ELF-1 (cell line): ENCODE measurements at regions not wholly inside any gene's neighbourhood (a gene's known extent, or its start where the extent isn't known, plus 50 kb on each side); places are given as distances from the start of the nearest gene placed in this dataset.

Experiments used
- DNase-seq: peaks from one replicate; pipeline ENCODE4 v3.0.0-alpha.2; 2016; ENCODE audit warnings: low read depth, low spot score

DNA sequence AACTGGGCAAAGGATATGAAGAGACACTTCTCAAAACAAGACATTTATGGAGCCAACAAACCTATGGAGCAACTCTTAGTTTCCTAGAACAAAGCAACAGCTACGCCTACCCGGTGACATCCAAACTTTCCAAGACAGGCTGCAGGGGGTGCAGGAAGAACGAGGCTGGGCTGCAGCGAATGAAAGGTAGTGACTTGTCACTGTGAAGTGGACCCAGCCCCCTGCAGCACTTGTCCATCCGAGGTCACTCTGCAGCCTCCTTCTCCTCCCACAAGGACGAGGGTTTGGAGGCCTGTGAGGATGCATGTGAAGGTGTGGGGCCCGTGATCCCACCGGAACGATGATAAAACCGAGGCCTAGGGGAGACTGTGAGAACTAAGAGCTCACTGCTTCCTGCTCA lies 192.6 kb upstream of the RPL38 start:
- DNase-seq = no peak

DNA sequence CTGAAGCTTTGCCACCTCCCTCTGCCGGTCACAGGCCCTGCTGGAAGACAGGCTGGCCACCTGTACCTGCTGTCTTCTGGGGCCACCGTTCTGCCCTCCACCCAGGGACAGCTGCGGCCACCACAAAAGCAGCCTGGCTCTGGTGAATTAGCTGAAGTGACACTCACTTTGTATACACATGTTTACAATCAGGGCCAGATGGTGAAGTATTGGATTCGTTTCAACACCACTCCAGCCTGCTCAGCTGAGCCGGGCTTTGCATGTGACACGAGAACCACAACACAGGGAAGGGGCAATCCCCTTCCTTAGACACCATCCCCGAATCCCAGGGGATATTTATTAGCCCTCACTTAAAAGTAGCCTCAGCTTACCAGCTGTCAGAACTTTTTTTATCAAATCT lies 191.5 kb upstream of the RPL38 start:
- DNase-seq = no peak

DNA sequence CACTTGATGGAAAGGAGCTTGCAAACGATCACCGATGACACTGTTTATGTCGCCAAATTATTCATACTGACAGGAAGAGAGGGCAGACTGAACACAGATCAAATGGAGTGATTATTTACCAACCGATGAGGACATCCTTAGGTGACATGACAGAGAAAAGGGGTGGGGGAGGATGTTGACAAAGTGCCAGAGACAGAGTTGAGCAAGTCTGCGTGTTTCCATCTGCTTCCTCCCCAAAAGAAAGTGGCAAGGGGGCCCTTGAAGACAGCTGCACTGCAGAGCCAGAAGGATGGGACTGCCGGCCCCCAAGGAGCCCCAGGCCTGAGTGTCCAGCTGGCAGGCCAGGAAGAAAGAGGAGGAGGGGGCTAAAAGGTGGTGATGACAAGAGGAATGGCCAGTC lies 191.0 kb upstream of the RPL38 start:
- no peak for DNase-seq

DNA sequence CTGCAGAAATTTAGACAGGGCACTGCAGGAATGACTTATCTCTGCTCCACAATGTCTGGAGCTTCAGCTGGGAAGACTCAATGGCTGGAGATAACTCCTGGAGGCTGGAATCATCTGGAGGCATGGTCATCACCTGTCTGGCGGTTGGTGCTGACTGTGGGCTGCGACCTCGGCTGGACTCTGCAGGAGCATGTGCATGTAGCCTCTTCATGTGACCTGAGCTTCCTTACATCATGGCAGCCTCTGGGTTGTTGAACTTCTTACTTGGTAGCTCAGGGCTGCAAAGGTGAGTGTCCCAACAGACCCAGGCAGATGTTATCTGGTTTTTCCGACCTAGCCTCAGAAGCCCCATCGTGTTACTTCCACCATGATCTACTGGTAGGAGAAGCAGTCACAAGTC lies 188.2 kb upstream of the RPL38 start:
- DNase-seq = no peak

DNA sequence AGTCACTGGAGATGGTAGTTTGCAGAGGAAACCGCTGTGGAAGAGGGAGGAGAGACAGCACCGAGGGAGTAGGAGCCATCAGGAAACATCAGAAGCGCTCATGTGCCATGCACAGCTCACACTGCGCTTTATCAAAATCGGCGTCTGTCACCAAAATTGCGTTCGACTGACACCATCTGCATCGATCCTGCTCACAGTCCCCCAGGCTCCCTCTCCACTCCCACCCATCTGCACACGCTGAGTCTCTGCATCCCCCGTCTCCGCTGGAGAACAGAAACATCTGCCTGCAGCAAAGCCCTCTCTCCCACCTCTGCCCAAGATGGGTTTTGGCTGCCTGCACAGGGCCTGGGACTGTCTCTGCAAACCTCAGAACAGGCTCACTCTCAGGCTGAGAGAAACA lies 187.5 kb upstream of the RPL38 start:
- DNase-seq = no peak

DNA sequence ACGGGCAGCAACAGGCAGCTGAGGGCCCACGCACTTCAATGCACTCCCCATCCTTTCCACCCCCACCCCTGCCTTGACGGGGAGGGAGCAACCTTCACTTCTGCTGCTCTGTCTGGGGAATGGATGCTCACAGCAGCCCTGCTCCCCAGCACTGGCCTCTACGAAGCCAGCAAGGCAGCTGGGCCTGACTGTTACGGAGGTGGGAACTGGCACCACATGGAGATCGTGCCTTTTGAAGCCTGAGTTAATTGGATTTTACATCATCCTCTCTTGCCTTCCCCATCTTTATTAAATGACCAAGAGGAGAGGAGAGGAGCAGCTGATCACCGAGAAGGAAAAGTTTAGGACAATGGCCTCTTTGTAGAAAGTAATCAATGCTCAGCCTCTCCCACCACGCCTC lies 187.0 kb upstream of the RPL38 start:
- no peak for DNase-seq

DNA sequence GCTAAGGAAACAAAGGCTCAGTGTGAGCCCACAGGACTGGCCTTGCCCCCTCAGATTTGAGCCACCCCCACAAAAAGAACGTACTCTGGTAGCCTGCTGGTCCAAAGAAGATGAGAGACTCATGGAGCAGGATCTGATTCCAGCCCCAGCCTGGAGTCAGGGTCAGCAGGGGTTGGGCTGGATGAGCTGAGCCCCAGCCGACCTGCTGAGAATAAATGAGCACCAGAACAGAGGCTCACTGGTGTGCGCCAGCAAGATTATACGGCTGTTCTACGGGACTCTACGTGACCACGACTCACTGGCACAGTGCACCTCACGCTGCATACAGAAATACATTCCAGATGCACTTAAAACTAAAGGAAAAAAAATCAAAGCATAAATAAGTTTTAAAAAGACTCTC lies 186.0 kb upstream of the RPL38 start:
- DNase-seq = no peak

DNA sequence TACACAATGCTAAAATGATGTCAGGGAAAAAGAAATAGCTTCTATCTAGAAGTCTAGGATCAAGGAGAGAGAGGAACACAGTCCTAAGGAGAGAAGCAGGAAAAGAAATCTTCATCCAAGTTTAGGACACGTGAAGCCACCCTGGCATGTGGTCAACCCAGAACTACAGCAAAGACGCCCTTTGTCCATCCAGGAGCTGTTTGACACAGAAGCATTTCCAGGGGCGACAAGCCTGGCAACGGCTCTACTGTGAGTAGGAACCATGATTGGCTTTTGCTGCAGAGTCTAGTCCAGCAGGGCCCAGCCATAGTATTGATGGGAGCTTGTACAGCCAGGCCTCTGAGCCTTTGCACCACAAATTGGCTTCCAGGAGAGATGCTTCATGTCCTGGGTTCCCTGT lies 185.4 kb upstream of the RPL38 start:
- DNase-seq = no peak

DNA sequence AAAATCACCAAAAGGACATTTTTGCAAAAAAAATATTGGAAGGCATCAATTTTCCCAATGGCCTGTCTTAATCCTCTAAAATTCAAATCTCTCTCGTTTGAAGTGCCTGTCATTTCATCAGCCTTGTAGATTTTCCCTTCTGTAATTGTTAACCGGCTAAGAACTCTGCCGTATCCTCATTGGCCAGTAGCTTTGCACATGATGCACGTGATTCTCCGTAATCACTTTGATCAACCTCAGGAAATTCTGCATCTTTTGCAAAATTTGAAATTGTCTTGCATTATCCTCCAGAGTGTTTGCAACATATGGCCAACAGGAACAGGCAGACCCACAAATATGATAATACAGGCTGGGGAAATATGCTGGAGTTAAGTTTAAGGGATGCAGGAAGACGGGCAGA lies 184.2 kb upstream of the RPL38 start:
- DNase-seq = no peak

DNA sequence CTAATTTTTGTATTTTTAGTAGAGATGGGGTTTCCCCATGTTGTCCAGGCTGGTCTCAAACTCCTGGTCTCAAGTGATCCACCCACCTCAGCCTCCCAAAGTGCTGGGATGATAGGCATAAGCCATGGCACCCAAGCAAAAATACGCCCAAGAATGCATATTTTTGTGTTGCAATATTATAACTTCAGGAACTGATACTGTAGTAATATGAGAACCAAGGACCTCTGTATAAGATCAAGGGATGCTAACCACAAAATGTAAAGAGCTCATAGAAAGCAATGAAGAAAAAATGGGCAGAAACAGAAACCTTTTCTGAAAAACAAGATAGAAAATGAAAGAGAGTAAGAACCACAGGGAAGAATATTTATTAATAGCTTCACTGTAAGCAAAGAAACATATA lies 183.6 kb upstream of the RPL38 start:
- no peak for DNase-seq

DNA sequence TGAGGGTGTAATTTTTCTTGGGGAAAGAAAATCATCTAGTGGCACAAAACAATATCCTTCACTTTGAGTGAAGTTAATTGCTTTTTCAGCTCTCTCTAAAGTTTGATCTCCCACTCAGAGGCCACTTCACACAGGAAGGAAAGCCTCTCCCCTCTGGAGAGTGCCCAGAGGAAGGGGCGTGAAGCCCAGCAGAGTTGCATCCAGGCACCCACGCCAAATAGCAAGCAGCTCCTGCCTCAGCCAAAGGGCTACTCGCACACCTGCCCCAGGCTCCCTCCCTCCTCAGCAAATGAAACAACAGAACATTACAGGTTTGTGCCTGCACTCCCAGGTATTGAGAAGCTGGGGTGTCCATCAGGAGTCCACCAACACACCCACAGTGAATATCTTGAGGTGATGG lies 183.0 kb upstream of the RPL38 start:
- DNase-seq = no peak

DNA sequence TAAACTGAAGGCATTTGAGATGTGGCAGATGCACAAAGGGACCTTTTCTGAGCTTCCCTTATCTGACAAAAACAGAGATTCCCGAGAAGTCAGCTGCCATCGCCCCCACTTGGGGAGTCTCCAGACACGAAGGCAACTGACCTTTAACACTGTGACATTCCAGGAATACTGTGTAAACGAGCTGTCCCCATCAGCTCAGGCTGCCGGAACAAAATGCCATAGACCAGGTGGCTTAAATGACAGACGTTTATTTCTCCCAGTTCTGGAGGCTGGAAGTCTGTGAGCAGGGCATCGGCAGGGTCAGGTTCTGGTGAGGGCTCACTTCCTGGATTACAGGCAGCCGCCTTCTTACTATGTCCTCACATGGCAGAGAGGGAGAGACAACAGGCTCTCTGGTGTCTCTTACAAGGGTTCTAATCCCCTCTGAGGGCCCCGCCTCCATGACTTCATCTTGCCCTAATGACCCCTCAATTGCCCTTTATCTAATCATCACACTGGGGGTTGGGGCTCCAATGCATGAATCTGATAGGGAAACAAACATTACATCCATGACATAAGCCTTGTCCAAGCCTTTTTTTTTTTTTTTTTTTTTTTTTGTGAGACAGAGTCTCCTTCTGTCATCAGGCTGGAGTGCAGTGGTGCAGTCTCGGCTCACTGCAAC lies 178.5 kb upstream of the RPL38 start:
- peak; percentile 75 for DNase-seq

DNA sequence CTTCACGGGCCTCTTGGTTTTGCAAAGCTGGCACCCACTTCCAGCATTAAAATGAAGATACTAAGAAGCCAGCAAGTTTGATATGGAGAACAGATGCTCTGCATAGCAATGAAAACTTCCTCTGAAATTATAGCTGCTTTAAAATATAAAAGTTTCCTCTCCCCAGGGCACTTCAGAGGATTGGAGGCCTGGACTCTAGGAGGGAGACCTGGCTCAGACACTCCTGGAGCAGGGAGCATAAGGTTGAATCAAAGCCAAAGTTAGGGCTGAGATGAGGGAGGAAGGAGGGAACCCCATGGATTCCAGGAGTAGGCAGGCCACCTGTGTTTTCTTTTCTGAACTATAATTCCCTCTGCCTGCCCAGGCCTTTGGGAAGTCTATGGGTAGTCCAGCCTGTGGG lies 176.0 kb upstream of the RPL38 start:
- DNase-seq = no peak

DNA sequence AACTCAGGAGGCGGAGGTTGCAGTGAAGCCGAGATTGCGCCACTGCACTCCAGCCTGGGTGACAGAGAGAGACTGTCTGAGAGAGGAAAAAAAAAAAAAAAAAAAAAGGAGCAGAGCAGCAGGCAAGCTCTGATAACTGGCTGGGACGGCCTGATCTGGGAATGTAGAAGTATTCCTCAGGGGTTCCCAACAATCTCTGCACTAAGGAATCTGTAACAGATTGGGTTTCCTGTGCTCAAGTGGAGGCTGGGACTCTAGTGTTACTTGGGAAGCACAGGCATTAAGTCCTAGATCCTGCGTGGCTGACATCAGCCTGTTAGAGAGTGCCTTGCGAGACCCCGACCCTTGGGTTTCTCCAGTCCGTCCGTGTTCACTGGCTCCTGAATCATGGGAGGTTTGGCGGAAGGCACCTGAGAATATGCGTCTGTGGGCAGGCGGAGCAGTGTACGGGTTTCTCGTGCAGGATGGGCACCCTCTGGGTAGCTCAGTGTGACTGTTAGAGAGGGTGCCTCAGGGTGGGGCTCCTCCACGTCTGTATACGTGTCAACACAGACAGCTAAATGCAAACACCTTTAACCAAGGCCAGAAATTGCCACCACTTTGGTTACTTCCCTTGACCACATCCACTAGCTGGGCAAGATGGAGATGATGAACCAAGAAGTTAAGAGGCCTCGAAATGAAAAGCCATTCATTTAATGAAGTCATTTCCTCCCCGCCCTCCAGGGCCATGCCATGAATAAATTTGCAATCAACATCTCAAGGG lies 174.9 kb upstream of the RPL38 start:
- DNase-seq = no peak

DNA sequence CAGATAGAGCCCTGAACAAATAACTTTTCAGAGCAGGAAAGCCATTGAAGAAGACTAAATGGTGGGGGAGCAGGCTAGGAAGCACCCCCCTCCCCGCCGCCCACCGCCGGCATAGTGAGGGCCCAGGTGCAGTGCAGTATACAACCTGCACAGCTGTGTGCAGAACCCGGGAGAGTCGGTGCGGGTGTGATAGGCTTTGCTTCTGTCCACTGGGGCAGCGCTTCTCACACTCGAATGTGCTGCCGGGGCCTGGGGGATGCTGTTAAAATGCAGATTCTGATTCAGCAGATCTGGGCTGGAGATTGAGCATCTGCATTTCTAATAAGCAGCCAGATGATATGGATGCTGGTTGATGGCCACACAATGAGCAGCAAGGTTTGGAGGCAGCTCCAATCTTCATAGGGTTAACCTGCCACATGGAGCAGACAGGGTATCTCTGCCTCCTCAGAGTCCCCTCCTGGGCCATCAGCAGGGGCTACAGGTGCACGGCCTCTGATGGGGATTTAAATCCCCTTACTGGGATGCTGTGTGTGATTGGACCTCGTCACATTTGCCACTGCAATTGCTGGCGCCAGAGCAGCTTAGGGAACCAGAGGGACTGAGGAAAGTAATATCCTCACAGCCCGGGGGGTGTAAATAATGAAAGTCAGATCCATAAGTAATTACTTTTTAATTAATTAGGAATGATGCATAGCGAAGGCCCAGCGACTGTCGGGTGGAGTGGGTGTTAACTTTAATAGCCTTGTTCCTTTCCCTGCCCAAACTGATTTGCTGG lies 172.0 kb upstream of the RPL38 start:
- no peak for DNase-seq

DNA sequence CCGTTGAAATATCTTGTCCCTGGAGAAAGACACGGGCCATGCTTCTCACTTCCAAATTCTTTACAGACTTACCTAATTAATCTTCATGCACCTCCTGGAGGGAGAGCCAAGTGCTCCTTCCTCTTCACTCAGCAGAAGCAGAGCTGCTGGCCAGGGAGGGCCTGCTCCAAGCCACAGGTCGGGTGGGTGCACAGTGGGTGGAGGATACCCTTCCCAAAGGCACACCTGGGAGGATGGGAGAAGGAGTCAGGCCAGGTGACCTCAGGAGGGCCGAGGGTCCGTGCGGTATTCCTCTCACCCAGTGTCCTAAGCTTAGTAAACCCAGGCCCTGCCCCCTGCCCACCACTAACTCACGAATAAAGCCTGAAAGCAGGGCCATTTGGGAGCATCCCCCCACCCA lies 171.3 kb upstream of the RPL38 start:
- DNase-seq = no peak

DNA sequence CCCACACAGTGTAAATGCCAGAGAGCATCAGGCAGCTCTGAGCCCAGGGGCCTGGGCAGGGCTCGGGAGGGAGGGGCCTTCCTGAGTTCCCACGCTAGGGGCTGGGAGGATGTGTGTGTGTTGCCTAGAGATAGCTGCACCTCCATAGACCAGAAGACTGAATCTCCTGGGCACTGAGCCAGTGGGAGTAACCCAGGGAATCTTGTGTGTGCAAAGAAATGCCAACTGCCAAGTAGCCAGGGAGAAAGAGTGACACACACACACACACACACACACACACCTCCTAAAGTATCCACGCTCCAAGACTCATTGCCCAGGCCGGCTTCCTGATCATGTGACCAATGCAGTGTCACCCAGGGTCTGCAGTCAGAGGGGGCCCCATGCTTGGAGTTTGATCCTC lies 166.2 kb upstream of the RPL38 start:
- peak; percentile 31 for DNase-seq

DNA sequence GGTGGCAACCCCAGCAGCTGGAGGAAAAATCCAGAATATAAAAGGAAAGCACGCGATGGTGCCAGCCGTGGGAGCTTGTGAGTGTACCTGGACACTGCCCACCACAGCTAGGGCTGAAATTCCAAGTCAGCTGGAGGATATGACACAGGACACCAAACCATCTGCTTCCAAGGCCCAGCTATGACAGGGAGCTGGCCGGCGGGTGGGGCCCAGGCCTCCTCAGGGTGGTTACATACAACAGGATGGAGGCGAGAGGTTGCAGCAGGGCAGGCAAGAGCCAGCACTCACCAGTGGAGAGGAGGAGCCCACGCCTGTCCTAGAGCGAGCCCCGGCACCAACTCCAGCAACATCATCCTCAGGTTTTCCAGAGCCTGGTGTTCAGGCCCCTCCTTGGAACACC lies 163.2 kb upstream of the RPL38 start:
- DNase-seq = no peak

DNA sequence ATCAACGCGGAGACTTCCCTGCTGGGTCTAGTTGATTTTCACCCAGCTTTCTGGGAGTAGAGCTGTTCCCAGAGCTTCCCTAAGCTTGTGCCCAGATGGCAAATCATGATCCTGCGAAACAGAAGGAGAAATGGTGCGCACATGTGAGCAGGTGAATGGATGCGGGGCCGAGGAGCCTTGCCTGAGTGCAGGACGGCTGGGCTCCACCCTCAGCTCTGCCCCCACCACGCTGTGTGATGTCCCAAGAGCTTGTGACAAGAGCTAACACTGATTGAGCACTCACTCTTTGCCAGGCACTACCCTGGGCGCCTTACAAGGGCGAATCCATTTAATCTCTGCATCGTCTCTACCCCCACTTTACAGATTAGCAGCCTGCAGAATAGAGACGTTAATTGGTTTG lies 162.7 kb upstream of the RPL38 start:
- DNase-seq = no peak

DNA sequence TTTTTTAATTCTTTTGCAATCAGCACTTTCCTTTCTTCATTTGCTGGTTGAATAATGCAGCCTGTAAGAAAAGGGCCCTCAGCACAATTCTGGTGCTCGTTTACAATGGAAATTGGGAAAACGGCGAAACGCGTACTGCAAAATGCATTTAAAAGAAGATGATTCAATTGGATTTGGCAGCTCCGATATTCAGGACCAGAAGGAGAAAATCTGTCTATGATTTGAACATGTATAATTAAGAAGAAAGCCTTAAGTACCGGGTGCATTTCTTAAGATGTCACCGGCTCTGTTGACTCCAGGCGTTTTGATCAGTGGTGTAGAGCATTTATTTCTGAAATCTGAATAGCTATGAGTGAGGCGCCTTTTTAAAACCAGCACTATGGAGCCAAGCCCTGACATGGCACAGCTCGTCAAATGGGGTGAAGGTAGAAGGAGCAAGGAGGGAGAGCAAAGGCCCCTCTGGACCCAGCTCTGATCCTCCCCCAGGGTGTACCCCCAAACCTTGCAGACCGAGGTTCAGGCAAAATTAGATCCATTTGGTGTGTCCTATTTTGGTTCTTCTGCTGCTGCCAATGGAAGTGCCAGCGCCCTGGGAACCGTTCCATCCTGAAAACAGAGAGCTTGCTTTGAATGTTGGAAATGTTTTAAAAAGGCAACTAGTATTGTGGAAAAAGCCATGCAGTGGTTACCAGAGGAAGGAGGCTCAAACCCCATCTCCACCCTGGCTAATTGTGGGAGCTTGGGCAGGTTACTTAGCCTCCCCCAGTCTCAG lies 161.4 kb upstream of the RPL38 start:
- DNase-seq = no peak

DNA sequence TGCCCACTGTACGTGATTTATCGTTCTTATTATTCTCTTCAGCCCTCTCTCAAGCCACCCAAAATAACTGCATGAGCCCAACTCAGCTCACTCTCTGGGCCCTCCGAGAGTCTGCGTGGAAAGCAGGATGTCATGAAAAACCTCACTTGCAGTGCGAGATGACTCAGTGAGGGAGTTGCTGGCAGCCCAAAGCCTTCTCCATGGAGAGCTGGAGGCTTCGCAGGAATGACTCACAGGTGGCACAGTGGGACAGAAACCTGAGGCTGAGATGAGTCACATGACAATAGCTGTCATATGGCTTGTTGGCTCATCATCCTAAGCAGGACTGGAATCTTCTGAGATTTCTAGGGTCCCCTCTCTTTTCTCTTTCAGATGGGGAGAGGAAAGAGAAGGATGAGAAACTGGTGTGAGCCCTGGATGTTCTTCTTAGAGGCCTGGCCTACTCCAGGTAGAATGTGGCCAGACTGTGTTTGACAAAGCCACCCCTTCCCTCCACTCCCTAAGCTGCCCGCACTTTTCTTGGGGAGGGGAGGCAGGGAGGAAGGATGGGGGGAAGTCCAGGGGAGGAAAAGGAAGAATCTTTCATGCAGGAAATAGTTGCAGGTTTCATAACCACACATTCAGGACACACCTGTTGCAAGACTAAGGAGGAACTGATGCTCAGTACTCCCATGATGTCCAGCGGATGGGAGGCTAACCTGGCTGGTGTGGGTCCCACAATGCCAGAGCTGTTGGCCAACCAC lies 160.6 kb upstream of the RPL38 start:
- DNase-seq = peak; percentile 45
